ENCODE measurements at regions not wholly inside any gene's neighbourhood (a gene's known extent, or its start where the extent isn't known, plus 50 kb on each side); places are given as distances from the start of the nearest gene placed in this dataset.
A peak's percentile ranks its signal among the peaks of the same experiment; 100 is the strongest.

DNA sequence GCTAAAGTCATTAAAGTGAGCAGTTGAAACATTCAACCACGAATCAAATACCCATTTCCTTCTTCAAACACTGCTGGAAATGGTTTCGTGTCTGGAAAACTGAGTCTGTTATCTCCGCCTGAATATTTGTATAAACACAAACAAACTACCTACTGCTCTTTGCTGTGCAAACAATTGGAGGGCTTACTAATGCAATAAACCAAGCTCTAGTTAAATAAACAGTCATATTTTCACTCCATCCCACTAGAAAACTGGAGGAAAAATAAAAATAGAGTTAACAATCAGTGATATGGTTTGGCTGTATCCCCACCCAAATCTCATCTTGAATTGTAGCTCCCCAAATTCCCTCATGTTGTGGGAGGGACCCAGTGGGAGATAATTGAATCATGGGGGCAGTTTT lies 397.6 kb downstream of the RASEF start:
- H3K4me3 ChIP-seq (ENCODE audit: low read depth, low read length) = no peak overlapping the region
- no peak for DNase-seq (ENCODE audit: low read depth, low spot score)
- TF ChIP-seq, protein P1, sequence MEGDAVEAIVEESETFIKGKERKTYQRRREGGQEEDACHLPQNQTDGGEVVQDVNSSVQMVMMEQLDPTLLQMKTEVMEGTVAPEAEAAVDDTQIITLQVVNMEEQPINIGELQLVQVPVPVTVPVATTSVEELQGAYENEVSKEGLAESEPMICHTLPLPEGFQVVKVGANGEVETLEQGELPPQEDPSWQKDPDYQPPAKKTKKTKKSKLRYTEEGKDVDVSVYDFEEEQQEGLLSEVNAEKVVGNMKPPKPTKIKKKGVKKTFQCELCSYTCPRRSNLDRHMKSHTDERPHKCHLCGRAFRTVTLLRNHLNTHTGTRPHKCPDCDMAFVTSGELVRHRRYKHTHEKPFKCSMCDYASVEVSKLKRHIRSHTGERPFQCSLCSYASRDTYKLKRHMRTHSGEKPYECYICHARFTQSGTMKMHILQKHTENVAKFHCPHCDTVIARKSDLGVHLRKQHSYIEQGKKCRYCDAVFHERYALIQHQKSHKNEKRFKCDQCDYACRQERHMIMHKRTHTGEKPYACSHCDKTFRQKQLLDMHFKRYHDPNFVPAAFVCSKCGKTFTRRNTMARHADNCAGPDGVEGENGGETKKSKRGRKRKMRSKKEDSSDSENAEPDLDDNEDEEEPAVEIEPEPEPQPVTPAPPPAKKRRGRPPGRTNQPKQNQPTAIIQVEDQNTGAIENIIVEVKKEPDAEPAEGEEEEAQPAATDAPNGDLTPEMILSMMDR (IDR thresholded peaks at IDR 0.05; ENCODE audit: low read depth, low read length) = no peak
- in situ Hi-C loops (cut with HindIII; ENCODE audit: low sequenced_read_pairs) = no loop called here

DNA sequence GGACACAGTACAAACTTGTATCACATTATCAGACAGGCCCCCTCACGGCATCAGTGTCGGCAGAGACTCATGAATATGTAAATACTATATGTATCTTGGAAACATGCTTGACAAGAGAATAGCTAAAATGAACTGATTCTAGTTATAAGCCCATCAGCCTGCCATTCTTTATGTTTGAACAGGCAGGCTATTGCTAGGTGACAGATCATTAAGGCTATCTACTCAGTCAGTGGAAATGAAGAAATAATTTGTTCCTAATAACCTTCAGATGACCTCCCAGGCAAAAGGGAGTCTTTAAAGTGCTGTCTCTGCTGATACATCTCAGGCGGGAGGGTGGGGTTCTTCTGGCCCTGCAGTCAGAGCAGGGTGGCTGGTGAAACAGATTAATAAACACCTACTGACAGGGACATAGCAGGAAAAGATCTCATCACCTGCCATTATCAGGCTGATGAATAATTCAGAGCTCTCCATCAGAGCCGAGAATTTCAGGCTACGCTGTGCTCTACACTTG lies 394.2 kb downstream of the RASEF start:
- TF ChIP-seq, protein P1 (IDR thresholded peaks at IDR 0.05; ENCODE audit: low read depth, low read length) = no peak
- no peak for DNase-seq (ENCODE audit: low read depth, low spot score)
- no peak overlapping the region for H3K4me3 ChIP-seq (ENCODE audit: low read depth, low read length)
- in situ Hi-C loops (cut with HindIII; ENCODE audit: low sequenced_read_pairs) = no loop called here

DNA sequence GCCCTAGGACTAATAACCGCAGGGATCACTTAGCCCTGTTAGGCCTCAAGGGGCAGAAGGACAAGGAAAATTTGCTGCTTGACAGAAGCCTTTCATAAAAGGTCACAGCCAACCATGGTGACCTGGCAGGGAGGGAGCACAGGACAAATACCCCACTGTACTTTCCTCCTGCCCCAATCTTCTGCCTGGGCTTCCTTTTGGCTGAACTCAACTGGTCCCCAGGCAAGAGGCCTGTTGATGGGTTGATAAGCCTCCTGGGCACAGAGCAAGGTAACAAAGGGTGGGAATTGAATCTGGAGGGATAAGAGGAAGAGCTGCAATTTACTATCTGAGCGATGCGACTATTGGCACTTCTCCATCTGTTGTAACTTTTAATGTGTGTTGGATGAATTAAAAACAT lies 392.9 kb downstream of the RASEF start:
- no peak overlapping the region for H3K4me3 ChIP-seq (ENCODE audit: low read depth, low read length)
- in situ Hi-C loops (cut with HindIII; ENCODE audit: low sequenced_read_pairs) = no loop called here
- TF ChIP-seq, protein P1 (IDR thresholded peaks at IDR 0.05; ENCODE audit: low read depth, low read length) = no peak
- no peak for DNase-seq (ENCODE audit: low read depth, low spot score)

DNA sequence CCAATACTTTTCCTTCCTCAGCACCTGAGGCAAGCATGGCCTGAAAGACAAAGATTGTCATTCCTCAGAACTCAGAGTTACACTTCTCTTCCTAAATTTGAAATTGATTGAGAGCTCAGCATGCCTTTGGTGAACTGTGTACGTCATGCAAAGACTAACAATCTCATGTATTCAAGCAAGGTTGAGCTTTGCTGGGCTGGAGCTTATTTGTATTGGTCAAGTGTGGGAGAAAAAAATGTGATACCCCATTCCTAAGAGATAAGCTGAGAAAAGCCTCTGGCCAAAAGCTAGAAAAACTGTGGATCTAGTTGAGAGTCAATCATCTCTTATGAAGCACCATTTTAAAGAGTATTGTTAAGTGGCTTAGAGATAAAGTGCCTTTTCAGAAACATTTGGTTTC lies 392.2 kb downstream of the RASEF start:
- H3K4me3 ChIP-seq (ENCODE audit: low read depth, low read length) = no peak overlapping the region
- in situ Hi-C loops (cut with HindIII; ENCODE audit: low sequenced_read_pairs) = no loop called here
- TF ChIP-seq, protein P1 (IDR thresholded peaks at IDR 0.05; ENCODE audit: low read depth, low read length) = no peak
- DNase-seq (ENCODE audit: low read depth, low spot score) = peak; percentile 2

DNA sequence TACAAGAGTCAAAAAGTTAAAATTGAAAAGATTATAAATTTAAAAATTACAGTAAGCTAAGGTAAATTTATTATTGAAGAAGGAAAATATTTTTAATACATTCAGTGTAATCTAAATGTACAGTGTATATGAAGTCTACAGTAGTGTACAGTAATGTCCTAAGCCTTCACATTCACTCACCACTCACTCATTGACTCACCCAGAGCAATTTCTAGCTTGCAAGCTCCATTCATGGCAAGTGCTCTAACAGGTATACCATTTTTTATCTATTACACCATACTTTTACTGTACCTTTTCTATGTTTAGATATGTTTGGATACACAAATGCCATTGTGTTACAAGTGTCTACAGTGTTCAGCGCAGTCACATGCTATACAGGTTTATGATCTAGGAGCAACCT lies 389.7 kb downstream of the RASEF start:
- in situ Hi-C loops (cut with HindIII; ENCODE audit: low sequenced_read_pairs) = no loop called here
- TF ChIP-seq, protein P1 (IDR thresholded peaks at IDR 0.05; ENCODE audit: low read depth, low read length) = no peak

DNA sequence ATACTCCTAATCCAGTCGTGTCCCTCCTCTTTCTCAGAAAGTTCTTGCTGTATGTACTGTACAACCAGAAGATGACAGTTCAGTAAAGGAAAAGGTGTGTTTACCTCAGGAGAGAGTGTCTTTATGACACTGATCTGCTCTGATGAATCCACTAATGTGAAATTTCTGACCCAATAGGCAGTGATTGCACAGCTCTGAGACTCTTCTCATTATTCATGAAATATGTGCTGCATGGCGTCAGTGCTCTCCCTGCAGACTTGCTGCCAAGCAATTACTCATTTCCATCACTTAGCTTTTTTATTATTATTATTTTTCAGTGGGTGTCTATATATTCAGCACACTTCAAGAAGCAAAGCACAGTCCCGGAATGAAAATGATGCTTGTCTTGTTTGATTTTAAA lies 389.0 kb downstream of the RASEF start:
- no peak overlapping the region for H3K4me3 ChIP-seq (ENCODE audit: low read depth, low read length)
- DNase-seq (ENCODE audit: low read depth, low spot score) = no peak
- TF ChIP-seq, protein P1 (IDR thresholded peaks at IDR 0.05; ENCODE audit: low read depth, low read length) = no peak
- in situ Hi-C loops (cut with HindIII; ENCODE audit: low sequenced_read_pairs) = no loop called here

More for the DNA sequence above, 389.7 kb downstream of the RASEF start:
- no peak for DNase-seq (ENCODE audit: low read depth, low spot score)
- no peak overlapping the region for H3K4me3 ChIP-seq (ENCODE audit: low read depth, low read length)

DNA sequence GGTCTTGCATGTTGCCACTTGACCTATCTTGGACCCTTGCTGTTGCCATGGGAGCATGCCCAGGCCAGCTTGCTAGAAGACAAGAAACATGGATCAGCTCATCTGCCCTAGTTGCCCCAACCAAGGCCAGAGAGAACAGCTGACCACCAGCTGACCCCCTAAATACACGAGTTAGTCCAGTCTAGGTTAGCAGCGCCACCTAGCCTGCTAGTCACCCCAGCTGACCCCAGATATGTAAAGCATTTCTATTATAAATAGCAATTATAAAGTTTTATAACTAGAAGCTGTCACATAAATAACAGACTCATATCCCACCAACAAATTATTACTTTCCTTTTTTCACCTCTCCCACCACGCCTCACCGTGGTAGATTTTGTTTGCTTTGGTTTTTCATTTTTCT lies 387.8 kb downstream of the RASEF start:
- in situ Hi-C loops (cut with HindIII; ENCODE audit: low sequenced_read_pairs) = no loop called here
- no peak for DNase-seq (ENCODE audit: low read depth, low spot score)
- TF ChIP-seq, protein P1 (IDR thresholded peaks at IDR 0.05; ENCODE audit: low read depth, low read length) = no peak
- no peak overlapping the region for H3K4me3 ChIP-seq (ENCODE audit: low read depth, low read length)

Data from astrocyte of the spinal cord (primary cell).